ENCODE measurements at regions not wholly inside any gene's neighbourhood (a gene's known extent, or its start where the extent isn't known, plus 50 kb on each side); places are given as distances from the start of the nearest gene placed in this dataset.
"Not testable (repeated sequence)": the region's sequence is repeated elsewhere in the genome, so short reads cannot be mapped to it uniquely, and the experiment has no call there.

DNA sequence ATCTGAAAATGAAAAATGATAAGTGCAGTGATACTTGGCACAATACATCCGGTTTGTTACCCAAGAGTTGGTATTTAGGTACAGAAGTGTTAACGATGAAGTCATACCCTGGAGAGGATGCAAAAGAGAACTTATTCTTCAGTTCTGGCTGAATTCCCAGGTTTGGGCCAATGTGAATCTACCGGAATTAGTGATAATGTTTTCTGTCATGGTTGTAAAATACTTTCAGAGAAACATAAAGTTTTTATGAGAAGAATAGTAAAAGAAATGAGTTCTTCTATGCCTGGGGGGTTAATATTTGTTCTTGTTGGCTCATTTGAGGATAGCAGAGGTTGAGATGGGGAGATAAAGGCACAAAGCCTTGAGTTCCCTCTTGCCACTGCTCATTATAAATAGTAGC lies 509.9 kb upstream of the POU3F2 start:
- DNase-seq (ENCODE audit: low read depth): no peak

DNA sequence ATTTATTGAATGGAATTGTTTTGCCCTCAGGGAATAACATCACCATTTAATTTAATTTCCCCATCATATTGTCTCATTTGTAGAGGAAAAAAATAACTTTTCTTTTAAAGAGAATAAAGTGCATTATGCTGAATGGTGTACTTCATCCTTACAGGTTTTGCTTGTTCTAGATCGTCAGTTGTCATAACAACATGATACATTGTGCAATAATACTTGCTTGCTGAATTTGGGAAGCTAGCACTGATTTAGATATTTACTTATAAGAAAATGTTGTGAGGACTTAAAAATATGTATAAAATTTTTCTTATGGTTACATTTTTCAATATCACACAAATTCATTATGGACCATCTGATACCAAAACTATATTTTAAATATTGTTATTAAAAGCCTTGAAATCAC lies 509.0 kb upstream of the POU3F2 start:
- DNase-seq (ENCODE audit: low read depth): no peak

DNA sequence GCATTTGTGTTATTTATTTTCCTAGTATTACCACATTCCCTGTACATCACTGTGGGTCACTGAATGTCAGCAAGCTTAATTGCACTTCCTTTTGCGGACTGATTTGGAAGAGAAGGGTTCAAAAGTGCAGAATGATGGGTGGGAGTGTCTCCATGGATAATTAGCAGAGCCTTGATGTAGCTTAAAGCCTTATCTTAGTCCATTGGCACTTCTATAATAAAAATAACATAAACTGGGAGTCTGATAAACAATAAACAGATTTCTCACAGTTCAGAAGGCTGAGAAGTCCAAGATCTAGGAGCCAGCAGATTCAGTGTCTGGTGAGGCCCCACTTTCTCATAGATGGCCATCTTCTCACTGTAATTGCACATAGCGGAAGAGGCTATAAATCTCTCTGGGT lies 501.1 kb upstream of the POU3F2 start:
- DNase-seq (ENCODE audit: low read depth): no peak

DNA sequence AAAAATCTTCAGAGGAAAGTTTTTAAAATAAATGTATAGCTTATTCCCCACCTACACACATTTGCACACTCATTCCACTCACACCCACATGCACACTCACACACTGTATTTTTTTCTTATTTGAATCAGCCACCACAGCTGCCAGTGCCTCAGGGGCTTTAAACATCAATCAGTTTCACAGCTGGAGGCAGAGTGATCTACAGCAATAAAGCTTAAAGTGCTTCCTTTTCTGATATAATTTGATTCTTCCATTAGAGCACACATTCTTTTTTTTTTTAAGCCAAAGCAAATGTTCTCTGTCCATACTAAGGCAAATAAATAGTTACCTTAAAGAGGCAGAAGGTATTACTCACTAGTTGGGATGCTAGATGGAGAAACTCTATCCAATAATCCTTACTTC lies 498.8 kb upstream of the POU3F2 start:
- no peak for DNase-seq (ENCODE audit: low read depth)

DNA sequence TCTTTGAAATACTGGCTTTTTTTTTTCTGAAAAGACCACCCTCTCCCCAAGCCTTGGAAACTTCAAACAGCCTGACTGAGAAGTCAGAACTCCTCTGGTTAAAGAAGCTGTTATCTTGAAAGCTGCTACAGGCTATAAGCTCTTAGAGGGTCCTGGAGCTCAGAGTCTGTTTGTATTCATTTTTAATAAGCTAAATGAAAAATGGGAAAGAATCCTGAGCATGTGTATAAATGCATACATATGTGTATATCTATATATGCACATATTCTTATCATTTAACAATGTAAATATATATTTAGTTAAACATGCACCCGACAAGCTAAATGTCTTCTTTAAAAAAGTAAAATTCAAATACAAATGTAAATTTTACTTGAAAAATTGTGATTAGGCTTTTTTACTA lies 494.9 kb upstream of the POU3F2 start:
- no peak for DNase-seq (ENCODE audit: low read depth)

DNA sequence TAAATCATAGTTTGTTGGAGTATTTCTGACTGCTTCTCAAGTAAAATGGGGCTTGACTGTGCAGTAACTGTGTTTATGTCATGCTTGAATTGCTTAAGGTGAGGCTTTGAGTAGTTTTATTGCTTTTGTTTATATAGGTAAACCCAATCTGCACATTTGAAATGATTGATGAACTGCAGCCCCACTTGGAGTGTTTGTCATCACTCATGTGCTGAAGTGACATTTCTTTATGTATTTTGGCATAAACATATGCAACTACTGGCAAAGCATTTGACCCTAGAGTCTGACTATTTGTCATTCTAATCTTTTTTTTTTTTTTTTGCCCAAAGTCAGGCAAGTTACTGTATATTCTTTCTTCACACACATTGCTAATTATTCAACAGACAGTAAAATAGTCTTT lies 491.4 kb upstream of the POU3F2 start:
- no peak for DNase-seq (ENCODE audit: low read depth)

DNA sequence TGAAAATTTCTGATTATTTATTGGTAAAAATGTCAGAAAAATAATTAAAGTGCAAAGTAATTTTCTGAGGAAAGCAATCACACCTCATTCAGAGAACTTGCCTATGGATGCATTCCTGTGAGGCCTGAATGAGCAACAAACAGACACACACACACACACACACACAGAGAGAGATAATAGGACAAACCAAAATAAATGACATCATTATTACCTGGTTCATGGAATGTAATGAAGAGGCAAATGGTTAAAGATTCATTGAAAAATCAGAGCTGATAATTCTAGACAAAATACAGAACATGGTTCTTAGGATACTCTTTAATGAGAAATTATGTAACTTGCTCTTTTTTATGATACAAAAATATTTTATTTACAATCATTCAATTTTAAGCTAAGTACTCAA lies 490.6 kb upstream of the POU3F2 start:
- no peak for DNase-seq (ENCODE audit: low read depth)

DNA sequence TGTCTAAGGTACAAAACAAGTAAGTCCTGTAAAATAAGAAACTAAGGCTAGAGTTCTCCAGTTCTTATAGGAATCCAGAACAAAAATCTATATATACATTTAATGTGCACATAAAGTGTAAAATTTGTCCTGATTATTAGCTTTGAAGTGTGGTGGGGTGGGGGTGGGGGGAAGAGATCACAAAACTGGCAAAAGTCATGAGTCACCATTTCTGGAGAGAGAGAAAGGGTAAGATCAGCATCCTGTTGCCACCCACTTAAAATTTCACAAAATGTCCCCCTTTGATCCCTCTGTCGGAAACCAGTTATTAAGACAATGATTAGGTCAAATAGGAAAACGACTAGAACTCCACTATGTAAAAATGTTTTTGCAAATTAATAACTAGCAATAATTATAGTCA lies 482.0 kb upstream of the POU3F2 start:
- no peak for DNase-seq (ENCODE audit: low read depth)

DNA sequence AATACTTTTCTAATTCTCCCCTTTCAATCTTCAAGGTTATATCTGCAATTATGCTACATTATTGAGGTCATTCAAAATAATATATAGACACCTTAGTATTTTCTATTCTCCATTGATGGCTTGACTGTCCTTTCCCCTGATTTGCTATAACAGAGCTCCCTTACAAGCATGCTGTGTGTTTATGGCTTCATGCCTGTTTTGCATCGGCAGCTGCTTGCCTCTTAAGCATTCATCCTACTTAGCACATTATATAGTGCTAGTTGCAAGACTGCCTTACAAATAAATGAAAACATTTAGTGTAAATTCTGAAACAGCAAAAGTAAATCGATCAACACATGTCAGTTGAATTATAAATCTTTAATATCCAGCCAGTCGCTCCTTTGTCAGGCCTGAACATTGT lies 476.2 kb upstream of the POU3F2 start:
- no peak for DNase-seq (ENCODE audit: low read depth)

DNA sequence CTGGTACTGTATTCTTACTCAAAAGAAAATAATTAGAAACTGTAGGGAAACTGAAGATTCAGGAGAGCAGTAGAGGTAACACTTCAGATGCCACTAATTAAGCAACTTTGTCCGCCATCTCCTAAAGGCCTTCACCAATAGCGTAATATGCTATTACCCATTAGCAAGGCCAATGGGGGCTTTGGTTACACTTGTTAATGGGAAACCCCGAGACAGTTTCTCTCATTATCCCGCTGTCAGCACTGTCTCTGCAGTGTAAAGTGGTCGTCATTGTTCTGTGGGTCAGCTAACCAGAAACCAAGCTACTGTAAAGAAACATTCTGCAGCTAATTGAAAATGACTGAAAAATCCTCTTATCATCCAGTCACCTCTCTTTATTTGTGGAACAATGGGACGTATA lies 468.0 kb upstream of the POU3F2 start:
- no peak for DNase-seq (ENCODE audit: low read depth)

DNA sequence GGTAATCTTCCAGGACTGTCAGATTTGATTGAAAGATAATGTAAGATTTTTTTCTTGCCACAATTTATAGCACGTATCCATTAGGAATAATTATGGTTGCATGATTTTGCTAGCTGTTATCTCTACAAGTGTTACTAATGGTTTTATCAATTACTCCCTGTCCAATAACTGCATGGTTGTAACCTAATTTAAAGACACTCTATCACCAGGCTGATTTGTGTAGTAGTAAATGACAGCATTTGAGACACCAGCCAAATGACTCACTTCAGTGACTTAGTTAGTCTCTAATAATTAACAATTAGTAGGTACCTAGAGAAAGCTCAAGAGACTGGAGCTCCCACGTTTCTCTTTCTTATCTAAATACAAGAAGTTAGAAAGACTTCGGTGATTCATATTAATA lies 453.8 kb upstream of the POU3F2 start:
- no peak for DNase-seq (ENCODE audit: low read depth)

DNA sequence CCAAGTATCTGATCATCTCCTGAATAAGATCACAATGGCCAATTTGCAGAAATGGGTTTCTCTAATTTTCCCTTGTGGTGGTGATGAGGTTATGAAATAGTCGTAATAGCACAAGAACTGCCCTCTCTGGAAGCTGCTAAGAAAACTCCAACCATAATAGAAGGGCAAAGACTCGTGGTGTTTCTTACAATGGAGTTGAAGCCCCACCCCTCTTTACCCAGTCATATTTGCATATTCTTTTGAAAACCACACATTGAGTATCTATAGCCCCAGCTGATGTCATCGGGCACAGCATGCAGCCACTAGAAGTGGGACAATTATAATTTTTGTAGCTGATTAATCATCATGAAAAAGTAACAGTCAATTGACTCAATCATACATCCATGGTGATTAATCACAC lies 452.1 kb upstream of the POU3F2 start:
- no peak for DNase-seq (ENCODE audit: low read depth)

DNA sequence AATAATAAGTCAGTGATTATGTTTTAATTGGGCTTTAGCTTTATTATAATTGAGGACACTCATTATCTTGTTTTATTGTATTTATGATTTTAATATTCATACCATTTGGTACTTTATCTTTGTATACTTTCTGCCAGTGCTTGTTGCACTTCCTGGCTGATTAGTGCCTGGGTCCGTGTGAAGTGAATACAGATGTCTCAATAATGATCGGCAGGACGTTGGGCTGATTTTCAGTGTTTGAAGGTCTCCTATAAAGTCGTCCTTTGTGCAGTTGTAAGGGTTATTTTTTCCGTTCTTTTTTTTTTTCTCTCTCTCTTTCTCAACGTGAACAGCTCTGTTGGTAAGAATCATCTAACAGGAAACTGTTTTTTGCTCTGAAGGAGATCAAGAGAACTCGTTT lies 450.0 kb upstream of the POU3F2 start:
- DNase-seq (ENCODE audit: low read depth): no peak

DNA sequence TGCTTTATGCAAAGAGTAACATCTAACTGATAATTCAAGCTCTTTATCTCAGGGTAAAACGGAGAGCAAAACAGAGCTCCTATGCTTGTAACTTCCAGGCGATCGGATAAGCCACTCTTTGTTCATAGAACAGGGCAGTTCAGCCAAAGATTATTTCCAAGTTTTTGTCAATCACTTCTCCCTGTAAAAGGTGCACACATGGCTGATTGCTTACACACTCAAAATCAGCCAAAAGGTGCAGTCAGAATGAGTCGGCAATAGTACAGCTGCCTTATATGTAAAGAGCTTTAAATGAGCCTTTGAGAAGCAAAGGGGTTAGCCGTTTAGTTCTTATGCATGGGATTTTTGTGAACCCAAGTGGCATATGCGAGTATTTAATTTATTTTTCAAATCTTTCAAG lies 449.6 kb upstream of the POU3F2 start:
- no peak for DNase-seq (ENCODE audit: low read depth)

DNA sequence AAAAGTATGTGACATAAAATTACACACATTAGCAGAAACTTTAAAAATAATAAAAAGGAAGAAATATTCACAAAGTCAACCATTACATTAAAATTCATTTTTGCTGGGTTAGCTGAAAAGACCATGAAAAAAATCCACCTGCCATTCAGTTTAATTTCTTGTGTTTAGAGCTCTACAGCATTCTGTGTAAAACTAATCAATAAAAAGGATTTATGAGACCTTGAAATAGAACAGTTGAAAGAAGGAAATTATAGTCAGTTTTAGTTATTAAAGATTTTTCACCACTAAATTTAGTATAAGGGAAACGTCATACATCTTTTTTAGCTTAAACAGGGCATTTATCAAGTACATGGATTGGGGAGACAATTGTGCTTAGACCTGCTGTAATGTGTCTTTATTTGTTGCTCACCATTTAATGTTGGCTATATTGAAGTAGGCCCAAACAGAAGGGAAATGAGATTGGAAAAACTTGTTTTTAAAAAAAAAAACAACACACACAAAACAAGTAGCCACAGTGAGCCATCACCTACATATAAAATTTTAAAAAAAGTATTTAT lies 438.7 kb upstream of the POU3F2 start:
- DNase-seq (ENCODE audit: low read depth): no peak

DNA sequence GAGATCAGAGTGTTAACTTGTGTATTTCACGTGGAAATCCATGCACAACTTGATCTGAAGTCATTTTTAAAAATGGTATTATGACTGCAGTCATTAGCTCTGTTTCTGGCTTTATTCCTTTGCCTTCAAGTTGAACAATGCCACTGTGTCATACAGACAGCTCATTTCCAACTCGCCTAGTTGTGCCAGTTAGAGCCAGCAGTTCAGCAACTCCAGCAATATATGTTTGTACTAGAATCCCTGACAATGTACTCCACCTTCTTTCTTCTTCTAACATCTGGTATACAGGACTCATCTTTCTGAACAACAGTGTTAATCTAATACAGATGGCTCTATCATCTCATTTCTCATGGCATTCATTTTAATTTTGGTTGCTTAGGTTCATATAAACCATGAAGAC lies 418.3 kb upstream of the POU3F2 start:
- no peak for DNase-seq (ENCODE audit: low read depth)

DNA sequence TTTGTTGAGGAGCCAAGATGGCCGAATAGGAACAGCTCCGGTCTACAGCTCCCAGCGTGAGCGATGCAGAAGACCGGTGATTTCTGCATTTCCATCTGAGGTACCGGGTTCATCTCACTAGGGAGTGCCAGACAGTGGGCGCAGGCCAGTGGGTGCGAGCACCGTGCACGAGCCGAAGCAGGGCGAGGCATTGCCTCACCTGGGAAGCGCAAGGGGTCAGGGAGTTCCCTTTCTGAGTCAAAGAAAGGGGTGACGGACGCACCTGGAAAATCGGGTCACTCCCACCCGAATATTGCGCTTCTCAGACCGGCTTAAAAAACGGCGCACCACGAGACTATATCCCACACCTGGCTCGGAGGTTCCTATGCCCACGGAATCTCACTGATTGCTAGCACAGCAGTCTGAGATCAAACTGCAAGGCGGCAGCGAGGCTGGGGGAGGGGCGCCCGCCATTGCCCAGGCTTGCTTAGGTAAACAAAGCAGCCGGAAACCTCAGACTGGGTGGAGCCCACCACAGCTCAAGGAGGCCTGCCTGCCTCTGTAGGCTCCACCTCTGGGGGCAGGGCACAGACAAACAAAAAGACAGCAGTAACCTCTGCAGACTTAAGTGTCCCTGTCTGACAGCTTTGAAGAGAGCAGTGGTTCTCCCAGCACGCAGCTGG lies 417.7 kb upstream of the POU3F2 start:
- DNase-seq (ENCODE audit: low read depth): not testable (repeated sequence)

DNA sequence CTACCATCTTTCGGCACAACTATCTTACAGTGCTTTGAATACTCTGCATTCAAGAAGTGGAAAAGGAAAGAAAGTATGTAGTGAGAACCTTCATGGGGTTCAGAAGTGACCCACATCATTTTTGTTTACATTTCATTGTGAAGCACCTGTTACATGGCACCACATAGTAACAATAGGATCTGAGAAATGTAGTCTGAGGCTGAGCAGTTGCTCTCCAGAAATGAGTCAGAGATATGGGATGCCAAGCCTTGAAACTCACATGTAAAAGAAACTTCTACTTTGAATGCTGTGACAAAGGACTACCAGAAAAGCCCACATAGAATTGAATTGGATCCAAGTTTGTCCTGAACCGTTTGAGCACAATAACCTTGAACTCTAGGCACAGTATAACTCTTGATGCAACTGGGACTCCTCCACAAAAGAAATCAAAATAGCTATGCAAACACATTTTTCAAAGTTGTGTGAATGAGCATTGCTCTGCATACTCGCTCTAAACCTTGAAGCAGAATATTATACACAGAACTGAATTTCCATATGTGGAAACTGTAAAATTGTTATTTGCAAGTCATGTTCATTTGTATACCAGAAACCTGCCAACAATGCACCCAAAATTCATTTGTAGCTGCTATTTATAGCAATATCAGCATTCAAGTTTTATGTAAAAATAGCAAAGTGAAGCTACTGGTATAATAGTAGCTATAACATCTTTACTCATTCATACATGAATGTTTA lies 400.9 kb upstream of the POU3F2 start:
- DNase-seq (ENCODE audit: low read depth): no peak

DNA sequence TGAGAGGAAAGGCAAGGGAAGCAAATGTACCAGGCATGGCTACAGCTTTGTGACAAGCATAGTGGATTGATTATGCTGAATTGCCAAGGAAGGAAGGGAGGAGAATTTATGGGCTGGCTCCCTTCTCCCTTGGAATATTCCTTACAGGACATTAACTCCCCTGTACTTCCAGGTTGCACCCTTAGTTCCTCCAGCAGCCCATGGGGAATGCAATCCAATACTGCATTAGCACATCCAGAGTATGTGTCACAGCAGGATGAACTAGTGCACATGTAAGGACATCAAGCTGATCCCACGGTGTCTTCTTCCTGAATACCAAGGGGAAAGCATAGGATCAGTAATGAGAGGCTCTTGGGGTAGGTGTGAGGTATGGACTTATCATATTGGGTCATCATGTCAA lies 390.7 kb upstream of the POU3F2 start:
- no peak for DNase-seq (ENCODE audit: low read depth)

DNA sequence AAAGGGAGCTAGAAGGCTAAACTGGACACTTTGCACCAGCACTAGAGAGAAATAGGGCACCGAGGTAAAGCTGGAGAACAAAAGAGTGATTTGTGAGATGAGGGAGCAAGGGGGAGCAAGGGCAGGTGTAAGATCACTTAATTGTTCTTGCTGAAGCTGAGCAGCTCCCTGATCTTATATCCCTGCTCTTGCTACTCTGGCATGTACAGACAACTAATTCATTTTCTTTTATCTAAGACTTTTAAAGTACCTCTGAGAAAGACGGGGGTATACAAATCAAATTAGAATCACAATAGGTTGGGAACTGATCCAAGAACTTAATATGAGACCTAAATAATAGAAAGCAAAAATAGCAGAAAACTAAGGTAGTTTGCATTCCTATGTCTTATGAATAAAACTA lies 381.7 kb upstream of the POU3F2 start:
- DNase-seq (ENCODE audit: low read depth): no peak

DNA sequence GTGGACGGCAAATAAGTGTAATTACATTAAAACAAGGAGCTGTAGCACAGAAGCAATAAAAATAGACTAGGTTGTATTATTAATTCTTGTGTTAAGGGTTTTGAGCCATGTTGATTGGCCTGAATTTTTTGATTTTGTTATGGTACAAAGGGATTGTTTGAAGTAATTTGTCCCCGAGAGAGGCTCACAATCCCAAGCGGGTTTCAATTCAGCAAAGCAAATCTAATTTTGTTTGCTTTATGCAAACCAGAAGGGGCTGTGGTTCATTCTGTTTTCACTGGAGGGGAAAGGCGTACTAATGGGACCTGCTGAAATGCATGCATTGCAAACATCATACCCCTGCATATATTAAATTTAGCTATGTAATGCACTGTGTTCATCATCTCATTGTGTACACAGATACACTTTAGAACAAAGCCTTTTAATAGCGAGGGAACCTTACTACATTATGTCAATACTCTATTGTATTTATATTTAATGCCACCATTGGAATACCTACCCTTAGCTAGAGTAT lies 379.5 kb upstream of the POU3F2 start:
- no peak for DNase-seq (ENCODE audit: low read depth)

DNA sequence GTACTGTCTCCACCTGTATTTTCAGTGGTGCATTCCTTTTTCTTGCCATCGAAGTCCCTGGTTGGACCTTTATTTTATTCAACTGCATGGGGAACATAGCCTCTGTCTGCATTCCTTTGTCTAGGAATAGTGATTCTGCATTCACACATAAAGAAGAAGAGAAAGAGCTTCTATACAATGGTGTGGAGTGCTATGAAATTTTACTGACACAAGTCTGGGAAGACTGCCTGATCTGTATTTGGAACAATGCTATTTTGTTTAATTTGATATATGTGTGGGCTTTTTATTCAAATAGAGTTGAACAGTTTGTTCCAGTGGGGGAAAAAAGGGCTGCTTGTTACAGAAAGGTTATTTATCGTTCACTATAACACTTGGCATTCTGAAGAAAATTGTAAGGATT lies 375.7 kb upstream of the POU3F2 start:
- no peak for DNase-seq (ENCODE audit: low read depth)
